C4-2B (cell line): ENCODE measurements at regions not wholly inside any gene's neighbourhood (a gene's known extent, or its start where the extent isn't known, plus 50 kb on each side); places are given as distances from the start of the nearest gene placed in this dataset.

Source experiments
- CTCF ChIP-seq: fragments of 450-650 bp; conservative IDR thresholded peaks from 2 replicates; pipeline ENCODE4 v1.5.1; 2017; ENCODE audit warnings: mild to moderate bottlenecking
- ZFX ChIP-seq: fragments of 450-650 bp; IDR thresholded peaks from 2 replicates; pipeline ENCODE4 v1.6.1; 2017

- TF ChIP-seq CTCF (no peak), ZFX (no peak)
Observed at GRCh38 chr18:55687106-55687505, 99.1 kb upstream of the TCF4 start.
